ENCODE measurements at regions not wholly inside any gene's neighbourhood (a gene's known extent, or its start where the extent isn't known, plus 50 kb on each side); places are given as distances from the start of the nearest gene placed in this dataset.

DNA sequence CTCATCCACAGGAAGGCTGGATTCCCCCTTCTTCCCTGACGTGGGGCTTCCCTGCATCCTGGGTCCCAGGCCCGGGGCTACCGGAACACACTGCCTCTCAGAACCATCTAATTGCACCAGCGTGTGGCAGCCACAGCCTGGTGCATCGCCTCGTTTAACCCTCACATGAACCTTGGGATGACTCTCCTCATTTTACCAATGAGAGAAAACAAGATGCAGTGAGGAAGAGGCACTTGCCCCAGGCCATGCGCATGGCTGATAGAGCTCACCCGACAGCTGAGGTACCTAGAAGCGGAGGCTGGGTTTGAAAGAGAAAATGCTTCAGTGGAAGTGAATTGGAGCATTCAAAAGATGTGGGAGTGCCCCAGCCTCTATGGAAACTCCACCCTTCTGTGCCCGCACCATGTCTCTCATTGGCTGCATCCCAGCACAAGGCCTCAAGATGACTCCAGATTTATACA lies 162.3 kb downstream of the KATNIP start:
- H3K9me3 ChIP-seq (ENCODE audit: control insufficient read depth in 4 of 4, insufficient read depth in 3 of 4, low read length in 3 of 4), result no peaks in the 10 kb centered on the region
- peaks cover 0 to 11% (median 5%) of the 10 kb centered on the region in 4 donors for H3K36me3 ChIP-seq (ENCODE audit: control insufficient read depth in 4 of 4, insufficient read depth in 4 of 4, low read length in 4 of 4)
- no peak overlapping the region for H3K4me3 ChIP-seq
- no peak overlapping the region for H3K27ac ChIP-seq (ENCODE audit: low read depth in 1 of 2, low read length in 1 of 2)
- 96% methylated on average over 10 of the region's 10 CpGs for WGBS, 2 donors
- DNase-seq (no peak), ATAC-seq (ENCODE audit: insufficient read depth, low FRiP score) (no peak)
- peaks cover 0 to 6% (median 0%) of the 10 kb centered on the region in 5 donors for H3K4me1 ChIP-seq (ENCODE audit: control insufficient read depth in 5 of 5, insufficient read depth in 5 of 5, low read length in 5 of 5)
- H3K27me3 ChIP-seq (ENCODE audit: control insufficient read depth in 3 of 3, insufficient read depth in 3 of 3, low read length in 2 of 3), result no peaks in the 10 kb centered on the region
- TF ChIP-seq CTCF (IDR thresholded peaks at IDR 0.05; ENCODE audit: control extremely low read depth, extremely low read depth), result no peak
- H3K9ac ChIP-seq (ENCODE audit: insufficient read depth in 1 of 2, low read length in 2 of 2), result no peak overlapping the region

DNA sequence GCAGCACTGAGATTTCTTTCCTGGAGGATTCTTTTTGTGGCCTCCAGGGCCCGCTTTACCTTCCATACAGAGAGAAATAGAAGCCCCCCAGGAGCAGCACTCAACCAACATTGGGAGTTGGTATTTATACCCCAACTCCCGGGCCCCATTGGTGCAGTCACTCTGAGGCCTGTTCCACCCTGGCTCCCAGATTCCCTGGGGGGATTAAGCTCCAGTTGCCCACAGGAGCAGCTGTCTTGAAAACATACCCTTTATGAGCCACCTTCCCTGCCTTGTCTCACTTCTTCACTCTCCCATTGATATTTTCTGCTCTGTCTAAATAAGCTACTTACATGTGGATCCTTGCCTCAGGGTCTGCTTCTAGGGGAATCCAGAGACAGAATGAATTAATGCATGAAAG lies 167.8 kb downstream of the KATNIP start:
- Histone ChIP-seq H3K4me3 (no peak overlapping the region), H3K9me3 (ENCODE audit: control insufficient read depth in 4 of 4, insufficient read depth in 3 of 4, low read length in 3 of 4) (no peaks in the 10 kb centered on the region), H3K36me3 (ENCODE audit: control insufficient read depth in 4 of 4, insufficient read depth in 4 of 4, low read length in 4 of 4) (peaks cover 0 to 9% (median 0%) of the 10 kb centered on the region in 4 donors), H3K4me1 (ENCODE audit: control insufficient read depth in 5 of 5, insufficient read depth in 5 of 5, low read length in 5 of 5) (peaks cover 0 to 34% (median 10%) of the 10 kb centered on the region in 5 donors), H3K27me3 (ENCODE audit: control insufficient read depth in 3 of 3, insufficient read depth in 3 of 3, low read length in 2 of 3) (no peaks in the 10 kb centered on the region), H3K9ac (ENCODE audit: insufficient read depth in 1 of 2, low read length in 2 of 2) (no peak overlapping the region), H3K27ac (ENCODE audit: low read depth in 1 of 2, low read length in 1 of 2) (no peak overlapping the region)
- ATAC-seq (ENCODE audit: insufficient read depth, low FRiP score) (no peak), DNase-seq (no peak)
- no peak for TF ChIP-seq CTCF (IDR thresholded peaks at IDR 0.05; ENCODE audit: control extremely low read depth, extremely low read depth)
- WGBS, 2 donors, result 95 to 97% methylated on average over 2 of the region's 2 CpGs

DNA sequence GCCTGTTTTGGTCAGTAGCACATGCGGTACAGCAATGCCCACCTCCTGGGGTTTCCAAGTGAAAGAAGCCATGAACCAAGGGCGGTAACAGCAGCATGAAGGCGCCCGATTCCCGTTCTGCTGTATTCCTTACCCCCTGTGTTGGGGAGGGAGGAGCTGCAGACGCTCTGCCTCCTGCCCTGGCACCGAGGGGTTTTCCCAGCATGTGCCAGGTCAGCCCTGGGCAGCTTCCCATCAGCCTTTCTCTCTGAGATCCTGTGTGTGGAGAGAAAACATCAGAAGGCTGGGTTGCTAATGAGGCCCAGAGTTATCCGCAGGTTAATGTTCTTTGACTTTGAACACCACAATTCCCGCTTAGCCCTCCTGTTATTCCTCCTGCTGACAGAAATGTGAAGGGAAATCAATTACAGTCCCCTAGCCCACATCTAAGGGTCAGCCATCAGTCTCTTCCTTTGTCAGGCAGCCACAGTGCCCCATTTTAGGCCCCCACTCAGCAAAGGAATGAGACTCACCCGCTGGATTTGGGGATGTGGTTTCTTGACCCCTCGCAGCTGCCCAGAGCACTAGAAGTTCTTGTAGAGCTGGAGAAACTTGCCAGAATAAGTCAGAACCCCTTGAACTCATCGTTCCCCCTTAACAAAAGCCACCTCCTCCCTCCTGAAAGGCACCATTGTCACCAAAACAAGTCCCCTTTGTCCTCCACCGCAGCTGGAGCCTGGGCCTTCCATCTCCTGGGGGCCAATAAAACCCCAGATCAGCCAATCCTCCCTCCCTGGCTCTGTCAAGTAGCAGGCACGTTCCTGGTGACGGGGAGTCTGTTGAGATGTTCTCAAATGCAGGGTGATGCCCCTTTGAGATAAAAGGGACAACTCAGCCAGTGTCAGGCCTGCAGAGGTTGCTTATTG lies 168.5 kb downstream of the KATNIP start:
- H3K4me1 ChIP-seq (ENCODE audit: control insufficient read depth in 5 of 5, insufficient read depth in 5 of 5, low read length in 5 of 5), result peaks cover 0 to 34% (median 11%) of the 10 kb centered on the region in 5 donors
- no peak overlapping the region for H3K9ac ChIP-seq (ENCODE audit: insufficient read depth in 1 of 2, low read length in 2 of 2)
- H3K27ac ChIP-seq (ENCODE audit: low read depth in 1 of 2, low read length in 1 of 2), result no peak overlapping the region
- no peak overlapping the region for H3K4me3 ChIP-seq
- 86 to 88% methylated on average over 15 of the region's 15 CpGs for WGBS, 2 donors
- DNase-seq, result no peak
- no peaks in the 10 kb centered on the region for H3K9me3 ChIP-seq (ENCODE audit: control insufficient read depth in 4 of 4, insufficient read depth in 3 of 4, low read length in 3 of 4)
- no peak for TF ChIP-seq CTCF (IDR thresholded peaks at IDR 0.05; ENCODE audit: control extremely low read depth, extremely low read depth)
- H3K27me3 ChIP-seq (ENCODE audit: control insufficient read depth in 3 of 3, insufficient read depth in 3 of 3, low read length in 2 of 3), result no peaks in the 10 kb centered on the region
- H3K36me3 ChIP-seq (ENCODE audit: control insufficient read depth in 4 of 4, insufficient read depth in 4 of 4, low read length in 4 of 4), result peaks cover 0 to 14% (median 0%) of the 10 kb centered on the region in 4 donors
- no peak for ATAC-seq (ENCODE audit: insufficient read depth, low FRiP score)
